ENCODE measurements at regions not wholly inside any gene's neighbourhood (a gene's known extent, or its start where the extent isn't known, plus 50 kb on each side); places are given as distances from the start of the nearest gene placed in this dataset.

DNA sequence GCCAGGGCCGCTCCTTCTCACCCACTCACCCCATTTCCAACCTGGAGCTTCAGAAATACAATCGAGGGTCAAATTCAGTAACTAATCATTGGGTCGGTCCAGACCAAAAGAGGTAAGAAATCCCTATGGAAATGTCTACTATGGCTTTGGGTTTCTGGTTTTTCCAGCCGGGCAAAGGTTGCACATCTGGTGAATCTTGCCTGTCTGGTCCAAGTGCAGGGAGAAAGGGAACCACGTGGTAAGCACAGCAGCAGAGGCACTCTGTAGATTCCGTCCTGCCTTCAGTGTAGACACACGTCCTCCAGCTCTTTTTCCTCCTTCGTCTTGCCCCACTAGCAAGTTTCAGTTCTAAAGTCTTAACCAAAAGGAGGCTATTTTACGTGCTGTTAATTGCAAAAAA, 218.0 kb upstream of the JADE1 start:
- no peaks in the 10 kb centered on the region for H3K27me3 ChIP-seq (ENCODE audit: insufficient read depth, poor library complexity, severe bottlenecking)
- H3K4me3 ChIP-seq (ENCODE audit: severe bottlenecking), result no peak overlapping the region
- no peak for ATAC-seq (ENCODE audit: low read depth)
- TF ChIP-seq CTCF (IDR thresholded peaks at IDR 0.05; ENCODE audit: poor library complexity, severe bottlenecking), result no peak
- H3K4me1 ChIP-seq (ENCODE audit: insufficient read depth, poor library complexity, severe bottlenecking), result no peaks in the 10 kb centered on the region
- no peaks in the 10 kb centered on the region for H3K36me3 ChIP-seq (ENCODE audit: low read depth)
- H3K9me3 ChIP-seq (ENCODE audit: severe bottlenecking), result no peaks in the 10 kb centered on the region
- no peak overlapping the region for H3K27ac ChIP-seq (ENCODE audit: poor library complexity, severe bottlenecking)
- no peak for DNase-seq (ENCODE audit: low spot score)

DNA sequence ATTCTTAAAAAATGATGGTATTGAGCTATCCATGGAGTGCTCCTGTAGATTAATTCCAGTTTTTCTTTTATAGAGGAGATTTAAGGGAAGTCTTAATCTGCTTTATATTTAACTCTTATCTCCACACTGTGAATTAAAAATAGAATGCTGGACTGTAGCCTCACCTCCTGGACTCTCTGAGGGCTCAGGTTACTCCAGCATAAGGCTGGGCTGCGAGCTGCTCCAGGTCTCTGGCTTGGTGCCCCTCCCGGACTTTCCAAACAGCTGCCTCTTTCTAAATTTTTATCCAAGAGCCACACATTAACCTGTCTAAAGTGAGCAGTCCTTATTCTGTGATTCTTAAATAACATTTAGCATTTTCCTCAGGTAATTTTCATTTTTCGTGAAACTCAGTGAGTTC, 218.7 kb upstream of the JADE1 start:
- H3K4me3 ChIP-seq (ENCODE audit: severe bottlenecking), result no peak overlapping the region
- H3K4me1 ChIP-seq (ENCODE audit: insufficient read depth, poor library complexity, severe bottlenecking), result no peaks in the 10 kb centered on the region
- H3K36me3 ChIP-seq (ENCODE audit: low read depth), result no peaks in the 10 kb centered on the region
- no peak for TF ChIP-seq CTCF (IDR thresholded peaks at IDR 0.05; ENCODE audit: poor library complexity, severe bottlenecking)
- H3K9me3 ChIP-seq (ENCODE audit: severe bottlenecking), result no peaks in the 10 kb centered on the region
- no peak for DNase-seq (ENCODE audit: low spot score)
- ATAC-seq (ENCODE audit: low read depth), result no peak
- no peaks in the 10 kb centered on the region for H3K27me3 ChIP-seq (ENCODE audit: insufficient read depth, poor library complexity, severe bottlenecking)
- H3K27ac ChIP-seq (ENCODE audit: poor library complexity, severe bottlenecking), result no peak overlapping the region

GRCh38 chr4:128590034-128590740, 219.3 kb upstream of the JADE1 start:
- Histone ChIP-seq H3K4me3 (ENCODE audit: severe bottlenecking) (no peak overlapping the region), H3K4me1 (ENCODE audit: insufficient read depth, poor library complexity, severe bottlenecking) (no peaks in the 10 kb centered on the region), H3K27me3 (ENCODE audit: insufficient read depth, poor library complexity, severe bottlenecking) (no peaks in the 10 kb centered on the region), H3K9me3 (ENCODE audit: severe bottlenecking) (no peaks in the 10 kb centered on the region), H3K27ac (ENCODE audit: poor library complexity, severe bottlenecking) (no peak overlapping the region), H3K36me3 (ENCODE audit: low read depth) (no peaks in the 10 kb centered on the region)
- TF ChIP-seq CTCF (IDR thresholded peaks at IDR 0.05; ENCODE audit: poor library complexity, severe bottlenecking), result no peak
- no peak for ATAC-seq (ENCODE audit: low read depth)
- no peak for DNase-seq (ENCODE audit: low spot score)

DNA sequence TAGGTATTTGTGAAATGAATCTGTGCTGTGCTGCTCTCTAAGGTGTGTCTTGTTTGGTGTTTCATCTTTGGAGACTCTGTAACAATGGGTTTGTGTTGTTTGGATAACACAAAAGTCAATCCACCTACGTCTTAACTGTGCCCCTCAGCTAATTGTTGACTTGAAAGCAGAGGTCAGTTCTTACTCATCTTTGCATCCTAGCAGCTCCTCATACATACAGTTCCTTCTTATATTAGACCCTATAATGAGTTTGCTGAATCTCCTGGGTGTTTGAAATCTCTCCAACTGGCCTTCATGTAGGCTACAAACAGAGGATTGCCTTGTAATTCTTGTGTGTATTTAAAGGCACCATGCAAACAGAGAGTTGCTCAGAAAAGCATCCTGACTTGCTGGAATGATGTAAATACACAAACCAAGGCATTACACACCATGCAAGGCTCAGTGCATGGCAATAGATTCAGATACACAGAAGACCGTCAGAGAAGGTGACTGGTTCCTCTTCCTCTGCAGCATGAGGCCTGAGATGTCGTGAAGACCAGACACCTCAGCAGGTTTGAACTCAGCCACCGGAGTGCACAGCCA, 220.0 kb upstream of the JADE1 start:
- ATAC-seq (ENCODE audit: low read depth) (no peak), DNase-seq (ENCODE audit: low spot score) (no peak)
- no peak for TF ChIP-seq CTCF (IDR thresholded peaks at IDR 0.05; ENCODE audit: poor library complexity, severe bottlenecking)
- Histone ChIP-seq H3K4me3 (ENCODE audit: severe bottlenecking) (no peak overlapping the region), H3K9me3 (ENCODE audit: severe bottlenecking) (no peaks in the 10 kb centered on the region), H3K27ac (ENCODE audit: poor library complexity, severe bottlenecking) (no peak overlapping the region), H3K4me1 (ENCODE audit: insufficient read depth, poor library complexity, severe bottlenecking) (no peaks in the 10 kb centered on the region), H3K27me3 (ENCODE audit: insufficient read depth, poor library complexity, severe bottlenecking) (no peaks in the 10 kb centered on the region), H3K36me3 (ENCODE audit: low read depth) (no peaks in the 10 kb centered on the region)

DNA sequence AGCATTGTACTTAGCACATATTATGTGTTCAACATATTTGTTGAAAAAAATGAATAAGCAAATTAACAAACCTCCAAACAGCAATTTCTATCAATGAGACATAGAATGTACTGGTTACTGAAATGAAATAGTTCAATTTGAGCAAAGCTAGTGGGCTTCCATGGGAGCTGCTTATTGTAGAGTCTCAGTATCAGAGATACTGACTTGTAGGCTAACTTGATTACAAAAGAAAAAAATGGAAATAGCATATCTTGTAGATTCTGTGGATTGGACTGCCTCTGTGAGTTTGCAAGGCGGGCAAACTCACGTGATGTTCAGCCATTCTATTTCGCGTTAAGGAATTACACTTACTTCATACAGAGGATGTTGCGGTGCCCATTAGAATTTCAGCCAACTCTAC, 222.1 kb upstream of the JADE1 start:
- H3K27ac ChIP-seq (ENCODE audit: poor library complexity, severe bottlenecking), result no peak overlapping the region
- no peak for DNase-seq (ENCODE audit: low spot score)
- H3K9me3 ChIP-seq (ENCODE audit: severe bottlenecking), result no peaks in the 10 kb centered on the region
- no peaks in the 10 kb centered on the region for H3K27me3 ChIP-seq (ENCODE audit: insufficient read depth, poor library complexity, severe bottlenecking)
- no peaks in the 10 kb centered on the region for H3K4me1 ChIP-seq (ENCODE audit: insufficient read depth, poor library complexity, severe bottlenecking)
- ATAC-seq (ENCODE audit: low read depth), result no peak
- no peaks in the 10 kb centered on the region for H3K36me3 ChIP-seq (ENCODE audit: low read depth)
- no peak overlapping the region for H3K4me3 ChIP-seq (ENCODE audit: severe bottlenecking)
- no peak for TF ChIP-seq CTCF (IDR thresholded peaks at IDR 0.05; ENCODE audit: poor library complexity, severe bottlenecking)
